Activated CD8-positive, alpha-beta memory T cell treated with anti-CD3 and anti-CD28 coated beads for 36 hours (primary cell): ENCODE measurements at regions not wholly inside any gene's neighbourhood (a gene's known extent, or its start where the extent isn't known, plus 50 kb on each side); places are given as distances from the start of the nearest gene placed in this dataset.
"Not testable (repeated sequence)": the region's sequence is repeated elsewhere in the genome, so short reads cannot be mapped to it uniquely, and the experiment has no call there.

ENCODE experiments used
- CTCF ChIA-PET: fragments of 350-600 bp; sonication (Branson Sonifier 250); formaldehyde crosslinking; loops from one replicate; lab custom pipeline; 2021; ENCODE audit warnings: antibody characterized with exemption; lab: Charles Lee
- POLR2A ChIA-PET: fragments of 350-600 bp; sonication (Branson Sonifier 250); formaldehyde crosslinking; loops from one replicate; lab custom pipeline; 2021; ENCODE audit warnings: antibody characterized with exemption; lab: Charles Lee

DNA sequence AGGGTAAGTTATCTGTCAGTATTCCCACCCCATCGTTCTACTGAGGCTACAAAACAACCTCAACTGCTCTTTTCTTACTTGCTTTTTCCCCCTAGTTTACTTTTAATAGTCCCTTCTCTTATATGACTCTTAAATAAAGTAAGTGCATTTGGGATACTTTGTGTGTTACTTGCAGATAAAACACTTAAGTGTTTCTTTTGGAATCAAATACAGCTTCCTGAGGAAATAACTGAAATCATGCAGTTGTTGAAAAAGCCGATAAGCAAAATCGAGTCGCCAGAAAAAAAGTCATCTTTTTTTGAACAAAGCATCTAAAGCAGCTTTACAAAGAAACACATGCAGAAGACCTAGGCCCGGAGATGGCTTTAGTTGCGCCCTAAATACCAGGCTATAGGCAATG, 53.5 kb upstream of the EPB41L4A start:
- POLR2A ChIA-PET = no interaction called here
- CTCF ChIA-PET = no interaction called here

DNA sequence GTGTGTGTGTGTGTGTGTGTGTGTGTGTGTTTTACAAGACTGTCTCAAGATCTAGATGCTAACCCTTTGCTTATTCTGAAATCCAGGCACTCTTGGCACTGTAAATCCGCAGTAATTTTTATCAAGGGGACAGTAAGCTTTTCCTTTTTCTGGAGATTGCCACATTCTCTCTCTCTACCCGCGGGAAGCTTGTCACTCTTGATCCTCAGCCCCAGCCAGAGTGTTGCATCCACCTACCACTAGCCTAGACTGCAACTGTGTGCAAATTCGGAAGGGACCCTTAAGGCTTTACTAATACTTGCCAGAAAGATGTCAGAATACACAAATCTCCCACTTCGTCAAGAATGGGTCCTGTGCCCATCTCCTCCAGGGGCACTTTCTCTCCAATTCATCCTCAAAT, 54.9 kb upstream of the EPB41L4A start:
- ChIA-PET POLR2A (no interaction called here), CTCF (no interaction called here)

DNA sequence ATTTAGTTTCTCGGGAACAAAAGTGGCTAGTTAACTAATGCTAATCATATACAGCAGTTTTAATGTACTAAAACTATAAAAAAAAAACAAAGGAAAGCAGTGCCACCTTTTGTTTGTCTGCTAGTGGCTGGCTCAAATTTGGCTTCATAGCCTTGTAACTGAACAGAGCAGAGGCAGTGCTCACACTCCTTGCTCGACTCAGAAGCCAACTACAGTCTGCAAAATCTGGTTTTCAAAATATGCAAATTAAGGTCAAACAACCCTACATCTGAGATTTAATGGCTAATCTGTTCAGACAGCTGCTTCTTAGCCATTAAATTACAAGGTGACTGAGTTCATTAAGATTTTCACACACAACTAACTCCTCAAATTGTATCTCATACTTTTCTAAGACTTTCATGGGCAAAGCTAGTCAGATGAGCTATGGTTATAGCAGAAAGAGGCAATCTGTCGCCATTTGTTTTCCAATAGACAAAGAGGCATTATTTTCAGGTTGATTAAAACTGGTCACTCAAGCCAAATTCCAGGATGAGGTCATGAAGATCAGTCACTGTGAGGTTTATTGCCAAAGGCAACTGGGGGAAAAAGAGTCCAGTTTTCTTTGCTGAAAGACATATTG, 56.8 kb upstream of the EPB41L4A start:
- POLR2A ChIA-PET = no interaction called here
- CTCF ChIA-PET = no interaction called here

DNA sequence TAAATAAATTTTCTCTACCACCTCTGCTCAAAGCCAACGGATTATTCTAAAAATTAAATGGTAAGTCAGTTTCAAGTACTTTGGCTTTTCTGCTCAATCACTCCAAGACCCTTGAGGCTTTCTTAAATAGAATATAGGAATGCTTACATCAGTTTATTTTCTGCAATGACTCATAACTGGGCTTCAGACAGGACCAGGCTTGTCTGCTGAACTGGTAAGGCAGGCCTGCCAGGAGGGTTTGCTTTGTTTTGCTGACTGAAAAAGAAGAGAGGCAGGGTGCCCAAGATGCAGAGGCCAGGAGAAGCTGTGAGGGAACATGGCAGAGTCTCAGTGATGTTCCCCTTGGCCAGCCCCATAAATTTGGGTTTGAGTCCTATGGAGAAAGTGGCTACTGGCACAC, 60.3 kb upstream of the EPB41L4A start:
- ChIA-PET POLR2A (no interaction called here), CTCF (no interaction called here)

DNA sequence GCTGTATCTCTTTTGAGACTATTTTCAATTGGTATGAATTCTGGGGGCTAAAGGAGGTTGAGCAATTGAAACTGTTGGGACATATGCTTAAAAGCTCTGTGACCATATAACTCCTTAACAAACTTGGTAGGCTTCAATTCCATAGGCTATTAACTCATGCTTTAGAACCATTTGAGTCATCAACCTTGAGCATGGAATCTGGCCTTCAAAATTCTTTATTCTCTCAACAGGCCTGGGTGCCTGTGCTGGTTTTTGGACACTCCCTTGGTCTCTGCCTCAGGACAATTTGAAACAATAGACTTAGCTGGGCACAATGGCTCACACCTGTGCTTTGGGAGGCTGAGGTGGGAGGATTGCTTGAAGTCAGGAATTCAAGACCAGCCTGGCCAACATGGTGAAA, 61.4 kb upstream of the EPB41L4A start:
- CTCF ChIA-PET = no interaction called here

DNA sequence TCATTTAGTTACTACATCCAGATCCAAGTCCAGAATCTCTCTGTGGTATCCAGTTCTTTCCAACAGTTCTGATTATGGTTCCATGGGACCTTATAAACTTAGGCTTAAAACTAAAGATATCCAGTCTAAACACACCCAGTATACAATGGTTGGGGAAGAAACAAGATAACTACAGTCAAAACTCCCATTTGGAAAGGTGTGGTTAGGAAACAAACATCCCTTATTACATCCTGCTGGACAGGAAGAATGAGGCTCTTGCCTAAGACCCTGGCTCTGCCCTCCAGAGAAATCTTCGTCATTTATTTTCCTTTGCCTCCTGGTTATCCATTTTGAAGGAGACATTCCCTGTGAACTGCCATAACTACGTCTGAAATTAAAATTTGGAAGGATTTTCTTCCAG, 64.6 kb upstream of the EPB41L4A start:
- POLR2A ChIA-PET = no interaction called here

More for the DNA sequence above, 61.4 kb upstream of the EPB41L4A start:
- POLR2A ChIA-PET = no interaction called here

DNA sequence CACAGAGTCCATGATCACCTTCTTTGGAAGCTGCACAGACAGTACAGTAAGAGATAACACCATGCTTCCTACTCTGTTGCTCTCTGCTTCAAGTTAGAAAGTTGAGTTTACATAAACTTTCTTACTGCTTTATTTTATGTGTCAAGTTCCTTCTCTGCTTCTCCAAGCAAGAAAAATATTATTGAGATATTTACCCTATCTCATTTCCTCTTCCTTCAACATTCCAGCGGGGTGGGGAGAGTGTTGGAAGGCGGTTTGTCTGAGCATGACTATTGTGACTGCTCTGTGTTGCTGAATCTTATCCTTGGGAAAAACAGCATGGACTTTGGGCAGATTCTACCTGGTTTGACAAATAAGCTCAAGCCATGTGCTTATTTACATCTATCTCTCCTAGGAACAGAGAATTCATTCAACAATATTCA, 66.9 kb upstream of the EPB41L4A start:
- POLR2A ChIA-PET = no interaction called here
- CTCF ChIA-PET = no interaction called here

More for the DNA sequence above, 64.6 kb upstream of the EPB41L4A start:
- CTCF ChIA-PET = no interaction called here

DNA sequence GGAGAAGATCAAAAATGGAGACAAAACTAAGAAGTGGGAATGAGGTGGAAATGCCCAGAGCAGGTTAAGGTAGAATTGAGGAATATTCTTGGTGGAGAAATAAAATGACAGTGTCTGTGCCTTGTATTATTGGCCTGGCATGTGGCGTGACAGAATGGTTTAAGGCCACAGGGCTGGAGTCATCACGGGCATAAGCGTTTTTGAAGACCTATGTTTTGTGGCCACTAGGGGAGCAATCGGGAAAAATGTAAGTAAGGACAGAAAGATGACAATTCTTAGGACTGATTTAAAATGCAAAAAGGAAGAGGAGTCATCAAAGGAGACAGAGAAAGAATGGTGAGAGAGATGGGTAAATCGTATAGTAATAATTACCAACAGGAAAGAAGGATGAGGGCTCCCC, 72.2 kb upstream of the EPB41L4A start:
- CTCF ChIA-PET = no interaction called here
- POLR2A ChIA-PET = no interaction called here

DNA sequence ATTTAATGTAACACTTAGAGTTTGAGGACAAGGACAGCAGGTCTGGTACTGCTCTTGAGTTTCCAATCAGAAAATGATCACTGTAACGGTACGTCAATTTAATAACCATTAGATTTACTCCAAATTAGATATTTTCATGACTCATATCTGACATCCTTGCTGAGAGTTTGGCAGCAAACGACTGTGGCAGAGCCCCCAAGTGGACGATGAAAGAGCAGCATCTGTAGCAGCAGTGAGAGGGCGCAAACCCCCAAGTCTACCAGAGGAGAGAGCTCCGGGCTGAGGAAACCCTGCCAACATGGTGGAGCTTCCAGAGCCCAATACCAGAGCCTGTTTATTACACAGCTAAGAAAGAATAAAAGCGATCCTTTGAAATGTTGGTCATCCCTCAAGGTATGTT, 73.2 kb upstream of the EPB41L4A start:
- ChIA-PET CTCF (no interaction called here), POLR2A (no interaction called here)

DNA sequence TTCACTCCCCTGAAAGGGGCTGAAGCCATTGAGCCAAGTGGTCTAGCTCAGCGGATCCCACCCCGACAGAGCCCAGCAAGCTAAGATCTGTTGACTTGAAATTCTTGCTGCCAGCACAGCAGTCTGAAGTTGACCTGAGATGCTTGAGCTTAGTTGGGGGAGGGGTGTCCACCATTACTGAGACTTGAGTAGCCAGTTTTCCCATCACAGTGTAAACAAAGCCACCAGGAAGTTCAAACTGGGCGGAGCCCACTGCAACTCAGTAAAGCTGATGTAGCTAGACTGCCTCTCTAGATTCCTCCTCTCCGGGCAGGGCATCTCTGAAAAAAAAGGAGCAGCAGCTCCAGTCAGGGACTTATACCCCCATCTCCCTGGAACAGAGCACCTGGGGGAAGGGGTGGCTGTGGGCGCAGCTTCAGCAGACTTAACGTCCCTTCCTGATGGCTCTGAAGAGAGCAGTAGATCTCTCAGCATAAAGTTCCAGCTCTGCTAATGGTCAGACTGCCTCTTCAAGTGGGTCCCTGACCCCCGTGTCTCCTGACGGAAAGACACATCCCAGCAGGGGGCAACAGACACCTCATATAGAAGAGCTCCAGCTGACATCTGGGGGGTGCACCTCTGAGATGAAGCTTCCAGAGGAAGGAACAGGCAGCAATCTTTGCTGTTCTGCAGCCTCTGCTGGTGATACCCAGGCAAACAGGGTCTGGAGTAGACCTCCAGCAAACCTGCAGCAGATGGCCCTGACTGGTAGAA, 84.8 kb upstream of the EPB41L4A start:
- POLR2A ChIA-PET, CTCF ChIA-PET: not testable (repeated sequence)

DNA sequence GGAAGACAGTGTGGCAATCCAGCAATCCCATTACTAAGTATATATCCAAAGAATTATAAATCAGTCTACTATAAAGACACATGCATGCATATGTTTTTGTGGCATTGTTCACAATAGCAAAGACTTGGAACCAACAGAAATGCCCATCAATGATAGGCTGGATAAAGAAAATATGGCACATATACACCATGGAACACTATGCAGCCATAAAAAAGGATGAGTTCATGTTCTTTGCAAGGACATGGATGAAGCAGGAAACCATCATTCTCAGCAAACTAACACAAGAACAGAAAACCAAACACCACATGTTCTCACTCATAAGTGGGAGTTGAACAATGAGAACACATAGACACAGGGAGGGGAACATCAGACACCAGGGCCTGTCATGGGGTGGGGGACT, 90.0 kb upstream of the EPB41L4A start:
- CTCF ChIA-PET, POLR2A ChIA-PET: not testable (repeated sequence)

DNA sequence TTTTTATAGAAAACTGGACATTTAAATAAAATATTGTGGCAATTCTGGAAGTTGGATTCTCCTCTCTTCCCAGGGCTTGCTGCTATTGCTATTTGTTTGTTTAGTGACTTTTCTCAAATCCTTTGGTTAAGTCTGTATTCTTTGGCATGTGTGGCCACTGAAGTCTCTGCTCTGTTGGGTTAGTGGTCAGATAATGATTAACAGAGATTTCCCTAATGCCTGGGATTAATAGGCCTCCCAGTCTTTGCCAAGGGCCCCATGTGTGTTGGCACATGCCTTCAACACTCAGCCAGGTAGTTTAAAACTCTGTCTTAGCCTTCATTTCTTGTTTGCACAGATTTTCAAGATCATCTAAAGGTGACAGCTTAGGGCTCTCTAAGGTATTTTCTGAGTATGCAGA, 92.8 kb upstream of the EPB41L4A start:
- CTCF ChIA-PET = no interaction called here
- POLR2A ChIA-PET = no interaction called here

DNA sequence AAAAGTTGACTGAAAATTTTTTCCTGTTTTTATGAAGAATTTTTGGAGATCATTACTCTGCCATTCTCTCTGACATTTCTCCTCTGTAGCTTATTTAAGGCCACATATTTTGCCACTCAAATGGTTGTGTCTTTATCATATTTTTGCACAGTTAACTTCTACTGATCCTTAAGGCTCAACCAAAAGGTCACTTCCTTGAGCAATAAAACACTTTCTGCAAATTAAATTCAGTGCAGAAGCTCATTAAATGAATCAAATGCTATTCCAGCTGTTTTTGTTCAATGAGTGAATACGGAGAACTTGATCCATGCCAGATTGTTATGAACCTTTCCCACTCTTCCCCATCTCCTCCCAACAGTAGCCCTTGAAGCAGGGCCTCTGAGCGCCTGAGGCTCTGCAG, 93.8 kb upstream of the EPB41L4A start:
- ChIA-PET CTCF (no interaction called here), POLR2A (no interaction called here)

DNA sequence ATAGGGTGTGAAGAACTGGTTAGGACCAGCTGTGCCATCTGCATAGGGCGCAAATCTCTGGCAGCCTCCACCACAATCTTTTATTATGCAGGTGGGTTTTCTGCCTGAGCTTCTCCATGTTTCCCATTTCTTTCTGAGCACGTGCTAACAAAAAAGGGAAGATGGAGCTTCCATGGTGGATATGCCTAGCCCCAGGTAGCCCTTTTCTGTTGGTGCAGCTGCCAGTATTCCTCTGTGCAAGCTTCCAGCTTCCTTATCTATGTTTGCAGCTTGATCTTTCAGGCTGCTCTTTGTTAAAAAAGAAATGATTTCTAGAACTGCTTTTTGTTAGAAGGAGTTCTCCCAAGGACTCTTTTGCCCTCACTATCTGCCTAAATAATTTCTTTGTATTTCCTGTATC, 95.0 kb upstream of the EPB41L4A start:
- ChIA-PET POLR2A (no interaction called here), CTCF (no interaction called here)

DNA sequence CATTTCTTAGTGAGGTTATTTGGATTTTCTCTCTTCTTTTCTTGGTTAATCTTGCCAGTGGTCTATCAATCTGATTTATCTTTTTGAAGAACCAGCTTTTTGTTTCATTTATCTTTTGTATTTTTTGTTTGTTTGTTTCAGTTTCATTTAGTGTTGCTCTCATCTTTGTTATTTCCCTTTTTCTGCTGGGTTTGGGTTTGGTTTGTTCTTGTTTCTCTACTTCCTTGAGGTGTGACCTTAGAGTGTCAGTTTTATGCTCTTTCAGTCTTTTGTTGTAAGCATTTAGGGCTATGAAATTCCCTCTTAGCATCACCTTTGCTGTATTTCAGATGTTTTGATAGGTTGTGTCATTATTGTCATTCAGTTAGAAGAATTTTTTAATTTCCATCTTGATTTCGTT, 101.4 kb upstream of the EPB41L4A start:
- CTCF ChIA-PET, POLR2A ChIA-PET: not testable (repeated sequence)

DNA sequence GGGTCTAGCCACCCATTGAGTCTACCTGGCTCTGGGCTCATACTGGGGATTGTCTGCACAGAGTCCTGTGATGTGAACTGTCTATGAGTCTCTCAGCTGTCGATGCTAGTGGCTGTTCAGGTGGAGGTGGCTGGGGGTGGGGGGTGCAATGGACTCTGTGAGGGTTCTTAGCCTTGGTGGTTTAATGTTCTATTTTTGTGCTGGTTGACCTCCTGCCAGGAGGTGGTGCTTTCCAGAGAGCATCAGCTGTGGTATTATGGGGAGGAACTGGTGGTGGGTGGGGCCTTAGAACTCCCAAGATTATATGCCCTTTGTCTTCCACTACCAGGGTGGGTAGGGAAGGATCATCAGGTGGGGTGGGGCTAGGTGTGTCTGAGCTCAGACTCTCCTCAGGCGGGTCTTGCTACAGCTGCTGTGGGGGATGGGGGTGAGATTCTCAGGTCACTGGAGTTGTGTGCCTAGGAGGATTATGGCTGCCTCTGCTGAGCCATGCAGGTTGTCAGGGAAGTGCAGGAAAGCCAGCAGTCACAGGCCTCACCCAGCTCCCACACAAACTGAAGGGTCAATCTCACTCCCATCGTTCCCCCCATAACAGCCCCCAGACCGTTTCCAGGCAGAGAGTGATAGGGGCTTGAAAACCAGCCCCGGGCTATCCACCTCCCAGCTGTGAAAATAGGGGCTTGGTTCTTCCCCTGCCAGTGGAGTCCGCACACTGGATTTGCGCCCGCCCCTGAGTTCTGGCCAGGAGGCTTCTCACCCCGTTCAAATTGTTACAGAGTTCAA, 104.0 kb upstream of the EPB41L4A start:
- CTCF ChIA-PET, POLR2A ChIA-PET: not testable (repeated sequence)

DNA sequence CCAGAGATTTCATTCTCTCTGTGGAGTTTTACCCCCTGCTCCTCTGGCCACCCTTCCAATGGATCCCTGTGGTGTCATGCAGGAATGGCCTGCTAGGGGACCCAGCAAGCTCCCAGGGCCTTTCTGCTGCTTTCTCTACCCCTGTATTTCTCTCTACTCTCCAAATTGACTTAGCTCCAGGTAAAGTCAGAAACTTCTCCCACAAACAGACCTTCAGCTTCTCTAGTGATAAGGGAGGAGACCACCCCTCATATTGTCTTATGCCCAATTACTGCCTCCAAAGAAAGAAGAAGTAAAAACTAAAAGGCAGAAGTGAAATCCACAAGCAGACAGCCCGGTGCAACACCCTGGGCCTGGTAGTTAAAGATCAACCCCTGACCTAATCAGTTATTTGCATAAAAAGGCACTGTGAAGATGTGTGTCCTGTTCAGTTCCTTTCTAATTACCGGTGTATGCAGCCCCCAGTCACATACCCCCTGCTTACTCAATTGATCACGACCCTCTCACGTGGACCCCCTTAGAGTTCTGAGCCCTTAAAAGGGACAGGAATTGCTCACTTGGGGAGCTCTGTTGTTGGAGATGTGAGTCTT, 104.7 kb upstream of the EPB41L4A start:
- POLR2A ChIA-PET, CTCF ChIA-PET: not testable (repeated sequence)

DNA sequence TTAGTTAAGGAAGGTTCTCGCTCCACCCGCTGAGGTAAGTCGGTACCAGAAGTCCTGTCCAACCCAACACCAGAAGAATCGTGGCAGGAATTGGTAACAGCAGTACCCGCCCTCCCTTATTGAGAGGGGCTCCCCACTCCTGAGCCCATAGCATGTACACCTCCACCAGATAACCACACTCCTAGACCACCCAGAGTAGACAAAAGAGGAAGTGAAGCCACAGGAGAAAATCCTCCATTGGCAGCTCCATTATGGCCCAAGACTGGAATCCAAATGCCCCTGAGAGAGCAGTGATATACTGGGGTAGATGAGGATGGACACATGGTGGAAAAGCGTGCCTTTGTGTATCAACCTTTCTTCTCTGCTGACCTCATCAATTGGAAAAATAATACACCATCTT, 106.1 kb upstream of the EPB41L4A start:
- ChIA-PET POLR2A (no interaction called here), CTCF (no interaction called here)

DNA sequence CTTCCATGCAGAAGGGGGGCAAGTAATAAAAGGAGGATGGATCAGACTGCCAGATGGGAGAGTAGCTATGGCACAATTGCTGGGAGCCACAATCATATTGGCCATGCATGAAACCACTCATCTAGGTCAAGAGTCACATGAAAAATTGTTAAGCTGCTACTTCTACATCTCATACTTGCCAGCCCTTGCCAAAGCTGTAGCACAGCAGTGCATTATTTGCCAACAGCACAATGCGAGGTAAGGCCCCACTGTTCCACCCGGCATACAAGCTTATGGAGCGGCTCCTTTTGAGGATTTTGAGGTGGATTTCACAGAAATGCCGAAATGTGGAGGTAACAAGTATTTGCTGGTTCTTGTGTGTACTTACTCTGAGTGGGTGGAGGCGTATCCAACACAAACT, 109.9 kb upstream of the EPB41L4A start:
- ChIA-PET POLR2A (no interaction called here), CTCF (interaction anchor here (0.9 kb wide), 1 partner anchor 44 kb away, joined by 3 read pairs; no protein-coding TSS in a partner anchor)

DNA sequence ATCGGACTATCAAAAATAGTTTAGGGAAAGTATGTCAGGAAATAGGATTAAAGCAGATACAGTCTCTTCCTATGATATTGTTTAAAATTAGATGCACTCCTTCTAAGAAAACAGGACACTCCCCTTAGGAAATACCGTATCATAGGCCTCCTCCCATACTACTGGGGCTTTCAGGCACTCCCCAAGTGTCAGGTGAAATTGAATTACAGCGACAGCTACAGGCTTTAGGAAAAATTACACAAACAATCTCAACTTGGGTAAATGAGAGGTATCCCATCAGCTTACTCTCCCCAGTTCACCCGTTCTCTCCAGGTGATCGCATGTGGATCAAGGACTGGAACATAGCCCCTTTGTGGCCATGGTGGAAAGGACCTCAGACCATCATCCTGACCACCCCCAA, 110.4 kb upstream of the EPB41L4A start:
- ChIA-PET POLR2A (no interaction called here), CTCF (no interaction called here)
